Smooth muscle cell (in vitro differentiated cells): ENCODE measurements at regions not wholly inside any gene's neighbourhood (a gene's known extent, or its start where the extent isn't known, plus 50 kb on each side); places are given as distances from the start of the nearest gene placed in this dataset.

Experiments
- DNase-seq: peaks from one replicate; lab custom pipeline; 2025; ENCODE audit not compliant: unreplicated experiment; lab: John Stamatoyannopoulos, UW
- H2AFZ ChIP-seq: fragments of 200-600 bp; sonication (generic); 2 replicates; pipeline ENCODE4 v1.6.0; 2016; ENCODE audit warnings: antibody characterized with exemption, low read depth, mild to moderate bottlenecking
- H3F3A ChIP-seq: fragments of 200-600 bp; sonication (generic); 2 replicates; pipeline ENCODE4 v1.6.0; 2017; ENCODE audit warnings: antibody characterized with exemption, low read depth
- H3K27ac ChIP-seq: fragments of 200-600 bp; sonication (generic); 2 replicates; pipeline ENCODE4 v1.5.1; 2016; ENCODE audit warnings: low read depth, mild to moderate bottlenecking
- H3K27me3 ChIP-seq: fragments of 200-600 bp; sonication (generic); 2 replicates; pipeline ENCODE4 v1.6.1; 2016; ENCODE audit warnings: low read depth, mild to moderate bottlenecking
- H3K36me3 ChIP-seq: fragments of 200-600 bp; sonication (generic); 2 replicates; pipeline ENCODE4 v1.5.1; 2016; ENCODE audit warnings: low read depth
- H3K4me1 ChIP-seq: fragments of 200-600 bp; sonication (generic); 2 replicates; pipeline ENCODE4 v1.5.1; 2016; ENCODE audit warnings: low read depth
- H3K4me2 ChIP-seq: fragments of 200-600 bp; sonication (generic); 2 replicates; pipeline ENCODE4 v1.6.0; 2016; ENCODE audit warnings: mild to moderate bottlenecking
- H3K4me3 ChIP-seq: fragments of 200-600 bp; sonication (generic); 2 replicates; pipeline ENCODE4 v1.5.1; 2016; ENCODE audit warnings: mild to moderate bottlenecking
- H3K79me2 ChIP-seq: fragments of 200-600 bp; sonication (generic); 2 replicates; pipeline ENCODE4 v1.6.0; 2016; ENCODE audit warnings: low read depth, mild to moderate bottlenecking
- H3K9ac ChIP-seq: fragments of 200-600 bp; sonication (generic); 2 replicates; pipeline ENCODE4 v1.6.0; 2016; ENCODE audit warnings: low read depth
- H3K9me3 ChIP-seq: fragments of 200-600 bp; sonication (generic); replicated peaks from 2 replicates; pipeline ENCODE4 v1.5.1; 2016; ENCODE audit warnings: low read depth
- H4K20me1 ChIP-seq: fragments of 200-600 bp; sonication (generic); 2 replicates; pipeline ENCODE4 v1.6.0; 2016; ENCODE audit warnings: low read depth
- WGBS: methylation state at CpG from one replicate; pipeline ENCODE4 v1.1.7; 2016; ENCODE audit warnings: low lambda C conversion rate; 5-methylcytosine and 5-hydroxymethylcytosine counted together
- TF ChIP-seq, protein P1 (sequence below): fragments of 200-600 bp; sonication (generic); IDR thresholded peaks from 2 replicates; pipeline ENCODE4 v1.5.1; 2017; ENCODE audit warnings: borderline replicate concordance, mild to moderate bottlenecking, antibody characterized with exemption; ENCODE audit not compliant: insufficient read depth, poor library complexity, severe bottlenecking

GRCh38 chr11:27596802-27597201 is 90.2 kb upstream of the LIN7C start:
- Histone ChIP-seq H4K20me1 (no peaks in the 10 kb centered on the region), H2AFZ (no peak overlapping the region), H3K9ac (no peak overlapping the region), H3K27me3 (no peaks in the 10 kb centered on the region), H3K9me3 (no peaks in the 10 kb centered on the region), H3K79me2 (no peaks in the 10 kb centered on the region), H3F3A (no peaks in the 10 kb centered on the region), H3K27ac (no peak overlapping the region), H3K36me3 (no peaks in the 10 kb centered on the region), H3K4me3 (no peak overlapping the region), H3K4me1 (no peaks in the 10 kb centered on the region), H3K4me2 (no peak overlapping the region)
- no peak for DNase-seq
- TF ChIP-seq, protein P1, sequence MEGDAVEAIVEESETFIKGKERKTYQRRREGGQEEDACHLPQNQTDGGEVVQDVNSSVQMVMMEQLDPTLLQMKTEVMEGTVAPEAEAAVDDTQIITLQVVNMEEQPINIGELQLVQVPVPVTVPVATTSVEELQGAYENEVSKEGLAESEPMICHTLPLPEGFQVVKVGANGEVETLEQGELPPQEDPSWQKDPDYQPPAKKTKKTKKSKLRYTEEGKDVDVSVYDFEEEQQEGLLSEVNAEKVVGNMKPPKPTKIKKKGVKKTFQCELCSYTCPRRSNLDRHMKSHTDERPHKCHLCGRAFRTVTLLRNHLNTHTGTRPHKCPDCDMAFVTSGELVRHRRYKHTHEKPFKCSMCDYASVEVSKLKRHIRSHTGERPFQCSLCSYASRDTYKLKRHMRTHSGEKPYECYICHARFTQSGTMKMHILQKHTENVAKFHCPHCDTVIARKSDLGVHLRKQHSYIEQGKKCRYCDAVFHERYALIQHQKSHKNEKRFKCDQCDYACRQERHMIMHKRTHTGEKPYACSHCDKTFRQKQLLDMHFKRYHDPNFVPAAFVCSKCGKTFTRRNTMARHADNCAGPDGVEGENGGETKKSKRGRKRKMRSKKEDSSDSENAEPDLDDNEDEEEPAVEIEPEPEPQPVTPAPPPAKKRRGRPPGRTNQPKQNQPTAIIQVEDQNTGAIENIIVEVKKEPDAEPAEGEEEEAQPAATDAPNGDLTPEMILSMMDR = no peak
- 87% methylated on average over 2 of the region's 2 CpGs for WGBS

GRCh38 chr11:27596388-27596787 is 89.8 kb upstream of the LIN7C start:
- Histone ChIP-seq H3K9me3 (no peaks in the 10 kb centered on the region), H3K4me3 (no peak overlapping the region), H3K9ac (no peak overlapping the region), H3K27ac (no peak overlapping the region), H4K20me1 (no peaks in the 10 kb centered on the region), H3K4me1 (no peaks in the 10 kb centered on the region), H3F3A (no peaks in the 10 kb centered on the region), H3K79me2 (no peaks in the 10 kb centered on the region), H3K4me2 (no peak overlapping the region), H3K36me3 (no peaks in the 10 kb centered on the region), H2AFZ (no peak overlapping the region), H3K27me3 (no peaks in the 10 kb centered on the region)
- WGBS = 57% methylated on average over 4 of the region's 4 CpGs
- no peak for DNase-seq
- TF ChIP-seq, protein P1 = no peak

DNA sequence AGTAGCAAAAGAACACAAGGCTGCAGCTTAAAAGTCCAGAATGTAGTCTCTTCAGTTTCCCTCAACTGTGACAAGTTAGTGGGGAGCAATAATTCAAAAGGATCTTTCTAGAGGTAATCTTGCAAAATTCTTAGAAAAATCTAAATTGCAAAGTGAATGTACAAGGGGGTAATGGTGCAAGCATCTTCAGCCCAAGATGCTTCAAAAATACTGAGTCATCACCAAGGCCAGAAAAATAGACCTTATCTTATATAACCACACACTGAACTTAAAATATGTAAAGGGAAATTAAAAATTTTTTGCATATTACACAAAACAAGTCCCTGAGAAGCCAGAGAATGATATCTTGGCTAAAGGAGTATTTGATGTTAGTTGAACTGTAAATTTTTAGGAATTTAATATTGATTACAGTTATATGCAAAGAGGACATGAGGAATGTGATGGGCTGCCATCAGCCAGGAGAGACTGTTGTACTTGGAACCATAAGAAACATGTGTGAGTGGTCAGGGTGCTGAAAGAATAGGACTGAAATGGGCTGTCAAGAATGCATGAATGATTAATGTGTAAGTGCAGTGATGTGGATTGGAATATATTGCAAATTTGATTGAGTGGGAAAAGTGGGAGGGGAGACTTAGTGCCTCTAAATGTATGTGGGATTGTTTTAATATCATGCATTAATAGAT is 85.7 kb upstream of the LIN7C start:
- H3K4me2 ChIP-seq = no peak overlapping the region
- no peaks in the 10 kb centered on the region for H3K27me3 ChIP-seq
- DNase-seq = no peak
- H3K4me3 ChIP-seq = no peak overlapping the region
- H3K27ac ChIP-seq = no peak overlapping the region
- no peaks in the 10 kb centered on the region for H4K20me1 ChIP-seq
- no peaks in the 10 kb centered on the region for H3K36me3 ChIP-seq
- H2AFZ ChIP-seq = no peak overlapping the region
- no peaks in the 10 kb centered on the region for H3K9me3 ChIP-seq
- H3K9ac ChIP-seq = no peak overlapping the region
- no peaks in the 10 kb centered on the region for H3K4me1 ChIP-seq
- no peaks in the 10 kb centered on the region for H3F3A ChIP-seq
- TF ChIP-seq, protein P1 = no peak
- H3K79me2 ChIP-seq = no peaks in the 10 kb centered on the region

DNA sequence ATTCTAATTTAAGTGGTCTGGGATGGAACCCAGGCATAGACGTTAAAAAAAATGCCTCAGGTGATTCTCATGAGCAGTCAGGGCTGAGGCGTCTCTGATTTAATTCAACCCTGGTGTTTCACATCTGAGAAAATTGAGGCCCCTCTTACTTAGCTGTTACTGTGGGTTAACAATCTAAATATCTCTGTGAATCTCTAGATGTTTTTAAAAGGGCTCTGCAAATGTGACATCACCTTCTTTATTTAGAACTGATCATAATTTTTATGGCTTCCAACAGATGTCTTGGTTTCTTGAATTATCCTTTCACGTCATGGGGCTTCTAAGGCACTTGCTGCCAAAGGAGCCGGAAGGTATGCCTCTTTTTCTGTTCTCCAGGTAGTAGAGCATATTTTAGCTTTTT is 76.1 kb upstream of the LIN7C start:
- no peaks in the 10 kb centered on the region for H3K79me2 ChIP-seq
- no peak overlapping the region for H3K27ac ChIP-seq
- WGBS = 64% methylated on average over 4 of the region's 4 CpGs
- no peaks in the 10 kb centered on the region for H3K36me3 ChIP-seq
- no peaks in the 10 kb centered on the region for H3K27me3 ChIP-seq
- no peaks in the 10 kb centered on the region for H3K4me1 ChIP-seq
- no peak overlapping the region for H3K4me2 ChIP-seq
- no peak overlapping the region for H3K4me3 ChIP-seq
- no peaks in the 10 kb centered on the region for H3F3A ChIP-seq
- TF ChIP-seq, protein P1 = no peak
- DNase-seq = no peak
- H2AFZ ChIP-seq = no peak overlapping the region
- H4K20me1 ChIP-seq = no peaks in the 10 kb centered on the region
- H3K9ac ChIP-seq = no peak overlapping the region
- H3K9me3 ChIP-seq = no peaks in the 10 kb centered on the region
